HG03558 (cell line): ENCODE measurements at regions not wholly inside any gene's neighbourhood (a gene's known extent, or its start where the extent isn't known, plus 50 kb on each side); places are given as distances from the start of the nearest gene placed in this dataset.
"Not testable (repeated sequence)": the region's sequence is repeated elsewhere in the genome, so short reads cannot be mapped to it uniquely, and the experiment has no call there.

Experiments used
- ATAC-seq: cut with Tn5 transposase; IDR thresholded peaks from one replicate; pipeline ENCODE4 v1.9.1; 2021; ENCODE audit warnings: moderate number of reproducible peaks; ENCODE audit not compliant: unreplicated experiment; ENCODE audit errors: extremely low read depth

GRCh38 chr20:5696011-5696559 is 54.1 kb upstream of the SHLD1 start:
- no peak for ATAC-seq

GRCh38 chr20:5691918-5692618 is 58.1 kb upstream of the SHLD1 start:
- ATAC-seq, result peak; percentile 99

GRCh38 chr20:5689463-5689862 is 60.7 kb upstream of the SHLD1 start:
- no peak for ATAC-seq

- ATAC-seq, result no peak
Measured at GRCh38 chr20:5688431-5688972, 61.7 kb upstream of the SHLD1 start.

GRCh38 chr20:5687884-5688283 is 62.3 kb upstream of the SHLD1 start:
- ATAC-seq, result no peak

GRCh38 chr20:5686384-5687105 is 63.7 kb upstream of the SHLD1 start:
- ATAC-seq, result no peak

GRCh38 chr20:5682556-5682955 is 67.6 kb upstream of the SHLD1 start:
- ATAC-seq, result not testable (repeated sequence)

GRCh38 chr20:5680192-5680591 is 69.4 kb upstream of the GPCPD1 start:
- no peak for ATAC-seq

GRCh38 chr20:5678777-5679176 is 68.0 kb upstream of the GPCPD1 start:
- ATAC-seq, result no peak

- ATAC-seq, result not testable (repeated sequence)
Measured at GRCh38 chr20:5677944-5678343, 67.1 kb upstream of the GPCPD1 start.

- ATAC-seq, result no peak
Measured at GRCh38 chr20:5677389-5677788, 66.6 kb upstream of the GPCPD1 start.

GRCh38 chr20:5675103-5676091 is 64.6 kb upstream of the GPCPD1 start:
- ATAC-seq, result no peak

- ATAC-seq, result peak; percentile 96
Measured at GRCh38 chr20:5674176-5674660, 63.4 kb upstream of the GPCPD1 start.

GRCh38 chr20:5670874-5671273 is 60.1 kb upstream of the GPCPD1 start:
- ATAC-seq, result no peak

GRCh38 chr20:5670036-5670536 is 59.3 kb upstream of the GPCPD1 start:
- ATAC-seq, result no peak

GRCh38 chr20:5668529-5668868 is 57.7 kb upstream of the GPCPD1 start:
- no peak for ATAC-seq

- ATAC-seq, result no peak
Measured at GRCh38 chr20:5667705-5668528, 57.1 kb upstream of the GPCPD1 start.

- no peak for ATAC-seq
Measured at GRCh38 chr20:5665417-5665816, 54.6 kb upstream of the GPCPD1 start.

GRCh38 chr20:5663396-5663795 is 52.6 kb upstream of the GPCPD1 start:
- no peak for ATAC-seq
